Body of pancreas (tissue), 4 donors: ENCODE measurements at regions not wholly inside any gene's neighbourhood (a gene's known extent, or its start where the extent isn't known, plus 50 kb on each side); places are given as distances from the start of the nearest gene placed in this dataset.

ENCODE experiments used
- CTCF ChIP-seq, 7 experiments: fragments of 450-650 bp in 4 of 7; fragments of 200-600 bp in 3 of 7; sonication (generic) in 3 of 7; IDR thresholded peaks; one replicate each; pipeline ENCODE4 v1.5.1; 2016 to 2019; ENCODE audit warnings: antibody characterized with exemption in 7 of 7
- POLR2A ChIP-seq, 3 donors: fragments of 450-650 bp; IDR thresholded peaks; one replicate each; pipeline ENCODE4 v1.6.1; 2016; ENCODE audit warnings: antibody characterized with exemption in 3 of 3, mild to moderate bottlenecking in 2 of 3

GRCh38 chr1:194968916-194969315 is 1639.3 kb downstream of the KCNT2 start:
- TF ChIP-seq POLR2A (IDR thresholded peaks at IDR 0.05) (no peak), CTCF (IDR thresholded peaks at IDR 0.05) (no peak)
